ENCODE measurements at regions not wholly inside any gene's neighbourhood (a gene's known extent, or its start where the extent isn't known, plus 50 kb on each side); places are given as distances from the start of the nearest gene placed in this dataset.

DNA sequence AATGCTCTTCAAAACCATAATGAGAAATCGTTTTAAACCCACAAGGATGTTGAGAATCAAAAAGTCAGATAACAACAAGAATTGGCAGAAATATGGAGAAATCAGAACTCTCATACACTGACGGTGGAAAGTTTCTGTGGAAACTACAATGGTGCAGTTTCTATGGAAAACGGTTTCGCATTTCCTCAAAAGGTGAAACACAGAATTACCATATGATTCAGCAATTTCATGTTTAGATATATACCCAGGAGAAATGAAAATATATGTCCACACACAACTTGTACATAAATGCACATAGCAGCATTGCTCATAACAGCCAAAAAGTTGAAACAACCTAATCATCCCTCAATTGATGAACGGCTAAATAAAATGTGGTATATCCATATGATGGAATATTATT lies 218.2 kb downstream of the ARL4A start:
- TF ChIP-seq, protein P1, sequence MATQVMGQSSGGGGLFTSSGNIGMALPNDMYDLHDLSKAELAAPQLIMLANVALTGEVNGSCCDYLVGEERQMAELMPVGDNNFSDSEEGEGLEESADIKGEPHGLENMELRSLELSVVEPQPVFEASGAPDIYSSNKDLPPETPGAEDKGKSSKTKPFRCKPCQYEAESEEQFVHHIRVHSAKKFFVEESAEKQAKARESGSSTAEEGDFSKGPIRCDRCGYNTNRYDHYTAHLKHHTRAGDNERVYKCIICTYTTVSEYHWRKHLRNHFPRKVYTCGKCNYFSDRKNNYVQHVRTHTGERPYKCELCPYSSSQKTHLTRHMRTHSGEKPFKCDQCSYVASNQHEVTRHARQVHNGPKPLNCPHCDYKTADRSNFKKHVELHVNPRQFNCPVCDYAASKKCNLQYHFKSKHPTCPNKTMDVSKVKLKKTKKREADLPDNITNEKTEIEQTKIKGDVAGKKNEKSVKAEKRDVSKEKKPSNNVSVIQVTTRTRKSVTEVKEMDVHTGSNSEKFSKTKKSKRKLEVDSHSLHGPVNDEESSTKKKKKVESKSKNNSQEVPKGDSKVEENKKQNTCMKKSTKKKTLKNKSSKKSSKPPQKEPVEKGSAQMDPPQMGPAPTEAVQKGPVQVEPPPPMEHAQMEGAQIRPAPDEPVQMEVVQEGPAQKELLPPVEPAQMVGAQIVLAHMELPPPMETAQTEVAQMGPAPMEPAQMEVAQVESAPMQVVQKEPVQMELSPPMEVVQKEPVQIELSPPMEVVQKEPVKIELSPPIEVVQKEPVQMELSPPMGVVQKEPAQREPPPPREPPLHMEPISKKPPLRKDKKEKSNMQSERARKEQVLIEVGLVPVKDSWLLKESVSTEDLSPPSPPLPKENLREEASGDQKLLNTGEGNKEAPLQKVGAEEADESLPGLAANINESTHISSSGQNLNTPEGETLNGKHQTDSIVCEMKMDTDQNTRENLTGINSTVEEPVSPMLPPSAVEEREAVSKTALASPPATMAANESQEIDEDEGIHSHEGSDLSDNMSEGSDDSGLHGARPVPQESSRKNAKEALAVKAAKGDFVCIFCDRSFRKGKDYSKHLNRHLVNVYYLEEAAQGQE (IDR thresholded peaks at IDR 0.05; ENCODE audit: low read depth), result no peak
- TF ChIP-seq TEAD4 (IDR thresholded peaks at IDR 0.05) (no peak), TAF1 (IDR thresholded peaks at IDR 0.05; ENCODE audit: low read depth) (no peak), RAD21 (IDR thresholded peaks at IDR 0.05; ENCODE audit: low read depth) (no peak), USF1 (IDR thresholded peaks at IDR 0.05) (no peak), YY1 (IDR thresholded peaks at IDR 0.05; ENCODE audit: low read depth) (no peak), TCF12 (IDR thresholded peaks at IDR 0.05; ENCODE audit: low read depth) (no peak), CREB1 (IDR thresholded peaks at IDR 0.05; ENCODE audit: low read depth) (no peak), EP300 (IDR thresholded peaks at IDR 0.05; ENCODE audit: borderline replicate concordance) (no peak), CEBPB (IDR thresholded peaks at IDR 0.05) (no peak)
